ENCODE measurements at regions not wholly inside any gene's neighbourhood (a gene's known extent, or its start where the extent isn't known, plus 50 kb on each side); places are given as distances from the start of the nearest gene placed in this dataset.

DNA sequence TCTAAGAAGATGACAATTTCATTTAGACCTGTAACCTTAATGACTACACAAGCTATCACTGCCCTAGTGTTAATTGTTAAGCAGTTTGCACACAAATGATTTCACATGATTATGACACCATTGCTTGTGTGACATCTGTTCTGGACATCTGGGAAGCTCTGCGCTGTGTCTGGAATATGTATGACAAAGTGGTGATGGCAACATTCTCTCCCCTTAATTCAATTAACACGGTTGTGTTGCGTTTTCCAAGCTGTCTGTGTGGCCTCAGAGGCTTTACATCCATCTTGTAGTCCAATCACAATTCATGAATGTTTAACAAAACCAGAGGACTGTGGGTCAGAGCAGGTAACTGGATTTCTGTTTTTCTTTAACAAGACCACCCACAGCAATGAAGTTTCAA, 204.4 kb downstream of the COG6 start:
- no peaks in the 10 kb centered on the region for H3K9me3 ChIP-seq (ENCODE audit: severe bottlenecking)
- H3K4me3 ChIP-seq (ENCODE audit: severe bottlenecking): no peak overlapping the region
- no peak overlapping the region for H3K27ac ChIP-seq (ENCODE audit: poor library complexity, severe bottlenecking)
- no peaks in the 10 kb centered on the region for H3K27me3 ChIP-seq (ENCODE audit: insufficient read depth, poor library complexity, severe bottlenecking)
- TF ChIP-seq, protein P1, sequence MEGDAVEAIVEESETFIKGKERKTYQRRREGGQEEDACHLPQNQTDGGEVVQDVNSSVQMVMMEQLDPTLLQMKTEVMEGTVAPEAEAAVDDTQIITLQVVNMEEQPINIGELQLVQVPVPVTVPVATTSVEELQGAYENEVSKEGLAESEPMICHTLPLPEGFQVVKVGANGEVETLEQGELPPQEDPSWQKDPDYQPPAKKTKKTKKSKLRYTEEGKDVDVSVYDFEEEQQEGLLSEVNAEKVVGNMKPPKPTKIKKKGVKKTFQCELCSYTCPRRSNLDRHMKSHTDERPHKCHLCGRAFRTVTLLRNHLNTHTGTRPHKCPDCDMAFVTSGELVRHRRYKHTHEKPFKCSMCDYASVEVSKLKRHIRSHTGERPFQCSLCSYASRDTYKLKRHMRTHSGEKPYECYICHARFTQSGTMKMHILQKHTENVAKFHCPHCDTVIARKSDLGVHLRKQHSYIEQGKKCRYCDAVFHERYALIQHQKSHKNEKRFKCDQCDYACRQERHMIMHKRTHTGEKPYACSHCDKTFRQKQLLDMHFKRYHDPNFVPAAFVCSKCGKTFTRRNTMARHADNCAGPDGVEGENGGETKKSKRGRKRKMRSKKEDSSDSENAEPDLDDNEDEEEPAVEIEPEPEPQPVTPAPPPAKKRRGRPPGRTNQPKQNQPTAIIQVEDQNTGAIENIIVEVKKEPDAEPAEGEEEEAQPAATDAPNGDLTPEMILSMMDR (IDR thresholded peaks at IDR 0.05; ENCODE audit: poor library complexity, severe bottlenecking): no peak
- ATAC-seq (ENCODE audit: low read depth) (no peak), DNase-seq (ENCODE audit: low spot score) (no peak)
- H3K4me1 ChIP-seq (ENCODE audit: insufficient read depth, poor library complexity, severe bottlenecking): no peaks in the 10 kb centered on the region
- no peaks in the 10 kb centered on the region for H3K36me3 ChIP-seq (ENCODE audit: low read depth)

- Histone ChIP-seq H3K36me3 (ENCODE audit: low read depth) (no peaks in the 10 kb centered on the region), H3K4me3 (ENCODE audit: severe bottlenecking) (no peak overlapping the region), H3K27ac (ENCODE audit: poor library complexity, severe bottlenecking) (no peak overlapping the region), H3K4me1 (ENCODE audit: insufficient read depth, poor library complexity, severe bottlenecking) (no peaks in the 10 kb centered on the region), H3K9me3 (ENCODE audit: severe bottlenecking) (no peaks in the 10 kb centered on the region), H3K27me3 (ENCODE audit: insufficient read depth, poor library complexity, severe bottlenecking) (no peaks in the 10 kb centered on the region)
- DNase-seq (ENCODE audit: low spot score) (no peak), ATAC-seq (ENCODE audit: low read depth) (no peak)
- TF ChIP-seq, protein P1 (IDR thresholded peaks at IDR 0.05; ENCODE audit: poor library complexity, severe bottlenecking): no peak
These were observed 207.4 kb downstream of the COG6 start for GRCh38 chr13:39862900-39863299.

GRCh38 chr13:39864221-39864620, 208.8 kb downstream of the COG6 start:
- DNase-seq (ENCODE audit: low spot score) (no peak), ATAC-seq (ENCODE audit: low read depth) (no peak)
- Histone ChIP-seq H3K4me3 (ENCODE audit: severe bottlenecking) (no peak overlapping the region), H3K27ac (ENCODE audit: poor library complexity, severe bottlenecking) (no peak overlapping the region), H3K4me1 (ENCODE audit: insufficient read depth, poor library complexity, severe bottlenecking) (no peaks in the 10 kb centered on the region), H3K9me3 (ENCODE audit: severe bottlenecking) (no peaks in the 10 kb centered on the region), H3K27me3 (ENCODE audit: insufficient read depth, poor library complexity, severe bottlenecking) (no peaks in the 10 kb centered on the region), H3K36me3 (ENCODE audit: low read depth) (no peaks in the 10 kb centered on the region)
- TF ChIP-seq, protein P1 (IDR thresholded peaks at IDR 0.05; ENCODE audit: poor library complexity, severe bottlenecking): no peak

DNA sequence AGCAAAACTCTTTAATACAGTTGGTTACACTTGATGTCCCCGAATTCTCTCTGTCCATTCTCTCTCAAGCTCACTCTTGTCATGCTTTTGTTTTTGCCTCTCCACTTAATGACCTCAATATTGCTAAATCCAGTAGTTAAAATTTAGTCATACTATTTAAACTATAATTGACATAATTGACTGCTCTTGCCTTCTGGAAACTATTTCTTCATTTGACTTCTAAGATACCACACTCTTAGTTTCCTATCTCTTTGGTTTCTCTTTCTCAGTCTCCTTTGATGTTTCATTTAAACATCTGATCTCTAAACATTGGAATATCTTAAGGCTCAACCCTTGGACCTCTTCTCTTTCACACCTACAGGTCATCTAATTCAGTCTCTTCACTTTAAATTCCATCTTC, 211.3 kb downstream of the COG6 start:
- TF ChIP-seq, protein P1 (IDR thresholded peaks at IDR 0.05; ENCODE audit: poor library complexity, severe bottlenecking): no peak
- DNase-seq (ENCODE audit: low spot score) (no peak), ATAC-seq (ENCODE audit: low read depth) (no peak)
- H3K9me3 ChIP-seq (ENCODE audit: severe bottlenecking): no peaks in the 10 kb centered on the region
- H3K4me3 ChIP-seq (ENCODE audit: severe bottlenecking): no peak overlapping the region
- H3K27ac ChIP-seq (ENCODE audit: poor library complexity, severe bottlenecking): no peak overlapping the region
- no peaks in the 10 kb centered on the region for H3K4me1 ChIP-seq (ENCODE audit: insufficient read depth, poor library complexity, severe bottlenecking)
- no peaks in the 10 kb centered on the region for H3K36me3 ChIP-seq (ENCODE audit: low read depth)
- no peaks in the 10 kb centered on the region for H3K27me3 ChIP-seq (ENCODE audit: insufficient read depth, poor library complexity, severe bottlenecking)

DNA sequence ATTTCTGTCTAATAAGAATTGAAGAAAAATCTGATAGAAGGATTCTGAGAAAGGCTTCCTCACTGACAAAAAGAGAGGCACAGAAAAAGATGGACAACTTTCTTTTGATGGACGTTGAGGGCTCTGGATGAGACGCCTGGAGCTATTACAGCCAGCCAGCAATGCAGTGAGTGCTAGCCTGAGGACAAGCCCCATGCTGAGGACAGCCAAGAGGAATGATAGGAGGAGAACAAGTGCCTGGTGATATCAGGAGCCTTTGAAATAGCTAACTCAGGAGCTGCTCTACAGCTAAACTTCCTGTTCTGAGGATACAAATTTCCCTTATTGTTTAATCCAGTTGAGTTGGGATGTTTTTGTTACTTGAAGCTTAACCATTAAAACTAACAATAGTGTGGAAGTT, 212.3 kb downstream of the COG6 start:
- Histone ChIP-seq H3K36me3 (ENCODE audit: low read depth) (no peaks in the 10 kb centered on the region), H3K27ac (ENCODE audit: poor library complexity, severe bottlenecking) (no peak overlapping the region), H3K4me1 (ENCODE audit: insufficient read depth, poor library complexity, severe bottlenecking) (no peaks in the 10 kb centered on the region), H3K27me3 (ENCODE audit: insufficient read depth, poor library complexity, severe bottlenecking) (no peaks in the 10 kb centered on the region), H3K4me3 (ENCODE audit: severe bottlenecking) (no peak overlapping the region), H3K9me3 (ENCODE audit: severe bottlenecking) (no peaks in the 10 kb centered on the region)
- TF ChIP-seq, protein P1 (IDR thresholded peaks at IDR 0.05; ENCODE audit: poor library complexity, severe bottlenecking): no peak
- ATAC-seq (ENCODE audit: low read depth) (no peak), DNase-seq (ENCODE audit: low spot score) (no peak)

All from RWPE2 (cell line).